ENCODE measurements at regions not wholly inside any gene's neighbourhood (a gene's known extent, or its start where the extent isn't known, plus 50 kb on each side); places are given as distances from the start of the nearest gene placed in this dataset.

DNA sequence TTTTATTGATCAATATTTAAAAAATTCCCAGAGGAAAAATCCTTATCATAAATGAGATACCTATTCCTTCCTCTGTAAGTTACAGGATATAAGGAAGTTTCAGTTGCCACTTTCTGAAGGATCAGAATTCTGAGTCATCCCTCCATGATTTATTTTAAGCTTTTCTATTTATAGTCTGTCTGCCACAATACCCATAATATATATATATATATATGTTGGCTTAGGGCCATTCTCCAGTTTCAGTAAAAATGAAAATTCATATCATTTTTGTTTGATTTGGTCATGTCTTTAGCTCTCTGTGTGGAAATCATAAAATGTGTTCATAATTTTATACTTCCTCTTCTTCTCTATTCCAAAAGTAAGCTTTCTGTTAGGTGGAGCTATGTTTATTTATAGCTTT lies 215.8 kb upstream of the CYLC2 start:
- CTCF ChIA-PET (ENCODE audit: low intra/inter-chr PET ratio, low total read pairs), result no interaction called here
- Histone ChIP-seq H3K4me1 (ENCODE audit: insufficient read depth, low read length) (no peaks in the 10 kb centered on the region), H3K27ac (ENCODE audit: extremely low read length, insufficient read depth, low read length) (no peak overlapping the region), H2AFZ (ENCODE audit: low read length) (no peak overlapping the region), H3K79me2 (ENCODE audit: insufficient read depth, low read length) (no peaks in the 10 kb centered on the region), H3K9me3 (ENCODE audit: low read length) (no peaks in the 10 kb centered on the region), H4K20me1 (ENCODE audit: insufficient read depth, low read length) (no peaks in the 10 kb centered on the region), H3K36me3 (replicated peaks in 1 of 2; ENCODE audit: control insufficient read depth in 1 of 2, insufficient read depth in 2 of 2, low read length in 2 of 2) (no peaks in the 10 kb centered on the region), H3K27me3 (ENCODE audit: control insufficient read depth in 1 of 2, insufficient read depth in 2 of 2, low read length in 2 of 2) (no peaks in the 10 kb centered on the region), H3K4me2 (ENCODE audit: low read depth, low read length) (no peak overlapping the region), H3K9ac (ENCODE audit: insufficient read depth, low read depth, low read length) (no peak overlapping the region), H3K4me3 (replicated peaks in 1 of 3; ENCODE audit: insufficient read depth in 1 of 3, low read depth in 2 of 3, low read length in 3 of 3) (no peak overlapping the region)
- intact Hi-C loops (cut with micrococcal nuclease; ENCODE audit: unreplicated experiment), result loop anchor here (5.0 kb wide), 1 partner anchor 1932 kb away; no protein-coding TSS in a partner anchor
- BruUV-seq (replicated peaks), result no TSS peak
- DNase-seq (ENCODE audit: low spot score), result no peak
- TF ChIP-seq ZNF547 (CRISPR knock-in tag; IDR thresholded peaks at IDR 0.05) (no peak), ZNF674 (CRISPR knock-in tag; IDR thresholded peaks at IDR 0.05; ENCODE audit: low read depth) (no peak), RARG (CRISPR knock-in tag; IDR thresholded peaks at IDR 0.05; ENCODE audit: low read depth) (no peak), ZNF672 (CRISPR knock-in tag; IDR thresholded peaks at IDR 0.05) (no peak), SRY (CRISPR knock-in tag; IDR thresholded peaks at IDR 0.05) (no peak)
- TF ChIP-seq, protein P1, sequence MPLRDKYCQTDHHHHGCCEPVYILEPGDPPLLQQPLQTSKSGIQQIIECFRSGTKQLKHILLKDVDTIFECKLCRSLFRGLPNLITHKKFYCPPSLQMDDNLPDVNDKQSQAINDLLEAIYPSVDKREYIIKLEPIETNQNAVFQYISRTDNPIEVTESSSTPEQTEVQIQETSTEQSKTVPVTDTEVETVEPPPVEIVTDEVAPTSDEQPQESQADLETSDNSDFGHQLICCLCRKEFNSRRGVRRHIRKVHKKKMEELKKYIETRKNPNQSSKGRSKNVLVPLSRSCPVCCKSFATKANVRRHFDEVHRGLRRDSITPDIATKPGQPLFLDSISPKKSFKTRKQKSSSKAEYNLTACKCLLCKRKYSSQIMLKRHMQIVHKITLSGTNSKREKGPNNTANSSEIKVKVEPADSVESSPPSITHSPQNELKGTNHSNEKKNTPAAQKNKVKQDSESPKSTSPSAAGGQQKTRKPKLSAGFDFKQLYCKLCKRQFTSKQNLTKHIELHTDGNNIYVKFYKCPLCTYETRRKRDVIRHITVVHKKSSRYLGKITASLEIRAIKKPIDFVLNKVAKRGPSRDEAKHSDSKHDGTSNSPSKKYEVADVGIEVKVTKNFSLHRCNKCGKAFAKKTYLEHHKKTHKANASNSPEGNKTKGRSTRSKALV (CRISPR knock-in tag; IDR thresholded peaks at IDR 0.05), result no peak
- TF ChIP-seq, protein P2, sequence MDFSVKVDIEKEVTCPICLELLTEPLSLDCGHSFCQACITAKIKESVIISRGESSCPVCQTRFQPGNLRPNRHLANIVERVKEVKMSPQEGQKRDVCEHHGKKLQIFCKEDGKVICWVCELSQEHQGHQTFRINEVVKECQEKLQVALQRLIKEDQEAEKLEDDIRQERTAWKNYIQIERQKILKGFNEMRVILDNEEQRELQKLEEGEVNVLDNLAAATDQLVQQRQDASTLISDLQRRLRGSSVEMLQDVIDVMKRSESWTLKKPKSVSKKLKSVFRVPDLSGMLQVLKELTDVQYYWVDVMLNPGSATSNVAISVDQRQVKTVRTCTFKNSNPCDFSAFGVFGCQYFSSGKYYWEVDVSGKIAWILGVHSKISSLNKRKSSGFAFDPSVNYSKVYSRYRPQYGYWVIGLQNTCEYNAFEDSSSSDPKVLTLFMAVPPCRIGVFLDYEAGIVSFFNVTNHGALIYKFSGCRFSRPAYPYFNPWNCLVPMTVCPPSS (IDR thresholded peaks at IDR 0.05), result no peak
- POLR2A ChIA-PET, result no interaction called here
- ATAC-seq, result no peak
- in situ Hi-C loops (cut with HindIII; ENCODE audit: extremely low pct_ligation_motif_present, low pct_unique_long_range_greater_than_20kb), result no loop called here
- no peak for FAIRE-seq

Measured in HepG2 (cell line).